Activated T-cell treated with anti-CD3 and anti-CD28 coated beads for 4 hours (primary cell): ENCODE measurements at regions not wholly inside any gene's neighbourhood (a gene's known extent, or its start where the extent isn't known, plus 50 kb on each side); places are given as distances from the start of the nearest gene placed in this dataset.
"Not testable (repeated sequence)": the region's sequence is repeated elsewhere in the genome, so short reads cannot be mapped to it uniquely, and the experiment has no call there.

Experiments used
- DNase-seq: peaks from one replicate; pipeline ENCODE4 v3.0.0-alpha.2; 2020

DNA sequence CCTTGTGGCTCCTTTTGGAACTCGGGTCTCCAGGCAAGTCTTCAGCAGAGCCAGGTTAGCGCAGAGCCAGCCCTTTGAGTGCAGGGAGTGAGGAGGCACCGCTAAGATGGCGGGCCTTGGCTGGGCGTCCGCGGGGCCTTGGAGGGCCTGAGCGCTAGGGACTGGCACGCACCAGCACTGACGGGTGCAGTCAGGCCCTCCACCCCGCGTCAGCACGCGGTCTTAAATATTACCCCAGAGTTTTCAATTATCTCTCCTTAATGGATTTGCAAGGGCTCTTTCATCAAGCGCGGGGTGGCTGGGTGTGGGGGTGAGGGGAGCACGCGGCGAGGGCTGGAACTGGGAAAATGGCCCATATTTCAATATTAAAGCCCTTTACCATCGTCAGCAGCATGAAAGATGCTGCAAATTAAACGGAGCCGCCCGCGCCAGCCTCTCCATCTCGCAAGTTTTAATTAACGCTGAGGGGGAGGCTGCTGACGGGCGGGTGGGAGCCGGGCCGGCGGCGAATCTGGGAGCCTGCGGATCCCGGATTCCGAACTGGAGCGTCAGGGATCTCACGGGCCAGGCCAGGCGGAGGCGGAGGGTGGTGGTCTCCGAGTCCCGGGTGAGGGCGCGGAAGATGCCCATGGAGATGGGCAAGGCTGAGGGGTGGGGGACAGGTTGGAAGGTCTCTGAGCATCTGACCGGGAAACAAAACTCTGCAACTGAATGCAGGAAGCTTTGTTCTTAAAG lies 1690.4 kb upstream of the DEFB115 start:
- not testable (repeated sequence) for DNase-seq

DNA sequence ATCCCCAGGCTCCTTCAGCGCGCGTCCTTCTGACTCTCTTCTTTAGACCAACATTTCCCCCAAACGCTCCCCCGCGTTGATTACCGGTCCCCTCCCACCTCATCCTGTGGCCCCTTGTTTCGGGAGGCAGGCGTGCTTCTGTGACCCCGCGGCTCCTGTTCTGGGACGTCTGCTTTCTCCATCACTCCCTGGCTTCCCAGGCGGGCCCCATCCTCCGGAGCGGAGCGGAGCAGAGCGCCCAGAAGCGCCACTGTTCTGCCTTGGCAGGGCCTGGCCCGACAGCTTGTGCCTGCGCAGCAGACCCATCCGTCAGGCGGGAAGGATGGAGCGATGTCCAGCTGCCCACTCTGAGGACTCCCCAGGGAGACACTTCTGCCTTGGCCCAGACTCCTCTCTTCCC lies 1689.8 kb upstream of the DEFB115 start:
- not testable (repeated sequence) for DNase-seq

DNA sequence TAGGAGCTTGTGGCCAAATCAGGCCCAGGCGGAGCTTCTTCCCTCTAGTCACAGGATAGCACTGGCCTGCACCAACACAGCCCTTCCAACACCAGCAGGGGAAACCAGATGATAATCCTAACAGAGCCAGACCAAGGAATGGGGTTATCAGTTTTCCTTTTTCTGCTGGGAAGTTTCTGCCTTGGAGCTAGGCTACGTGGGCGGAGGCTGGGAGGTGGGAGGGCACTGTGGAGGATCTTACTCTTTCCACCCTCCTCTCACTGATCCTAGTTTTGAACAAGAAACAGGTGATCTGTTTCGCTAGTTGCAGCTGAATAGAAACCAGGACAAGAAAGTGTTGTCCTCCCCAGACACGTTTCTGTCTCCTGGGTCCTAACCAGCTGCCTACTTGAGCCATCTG lies 1687.3 kb upstream of the DEFB115 start:
- not testable (repeated sequence) for DNase-seq

DNA sequence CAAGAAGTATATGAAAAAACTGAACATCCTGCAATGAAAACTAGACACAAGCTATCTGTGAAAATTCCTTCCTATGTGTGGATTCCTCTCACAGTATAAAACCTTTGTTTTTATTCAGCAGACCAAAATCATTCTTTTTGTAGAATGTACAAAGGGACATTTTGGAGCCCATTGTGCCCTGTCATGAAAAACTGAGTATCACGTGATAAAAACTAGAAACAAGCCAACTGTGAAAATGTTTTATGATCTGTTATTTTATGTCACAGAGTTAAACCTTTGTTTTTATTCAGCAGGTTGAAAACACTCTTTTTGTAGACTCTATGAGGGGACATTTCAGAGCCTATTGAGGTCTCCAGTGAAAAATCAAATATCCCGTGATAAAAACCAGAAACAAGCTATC lies 1667.9 kb upstream of the DEFB115 start:
- DNase-seq = not testable (repeated sequence)

DNA sequence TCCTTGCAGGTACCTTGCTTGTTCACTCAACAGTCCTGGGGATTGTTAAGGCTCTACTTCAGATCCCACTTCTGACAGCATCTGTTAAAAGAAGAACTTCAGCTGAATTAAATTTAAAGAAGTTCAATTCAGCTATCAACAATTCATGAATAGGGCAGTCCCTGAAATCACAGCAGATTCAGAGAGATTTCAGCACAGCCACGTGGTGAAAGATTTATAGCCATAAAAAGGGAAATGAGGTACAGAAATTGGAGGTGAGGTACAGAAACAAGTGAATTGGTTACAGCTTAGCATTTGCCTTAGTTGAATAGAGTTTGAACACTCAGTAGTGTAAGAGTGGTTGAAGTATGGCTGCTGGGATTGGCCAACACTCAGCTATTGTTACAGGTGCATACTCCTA lies 1653.3 kb upstream of the DEFB115 start:
- not testable (repeated sequence) for DNase-seq

DNA sequence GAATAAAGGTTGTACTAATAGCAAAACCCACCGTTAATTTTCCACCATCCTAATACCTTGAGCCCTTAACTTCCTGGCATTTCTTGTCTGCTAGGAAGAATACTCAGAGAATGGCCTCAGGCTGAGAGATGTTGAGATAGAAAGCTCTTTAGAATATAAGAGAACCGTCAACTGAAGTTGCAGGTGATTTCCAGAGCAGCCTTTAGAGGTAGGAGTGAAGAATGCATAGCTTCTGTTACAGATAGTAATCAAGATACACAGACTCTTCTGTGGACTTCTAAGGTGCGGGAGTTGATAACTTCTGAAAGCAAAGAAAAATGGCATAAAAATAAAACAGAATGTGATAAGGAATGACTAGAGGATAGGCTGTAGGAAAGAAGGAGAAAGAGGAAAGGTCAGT lies 1651.3 kb upstream of the DEFB115 start:
- DNase-seq = not testable (repeated sequence)

DNA sequence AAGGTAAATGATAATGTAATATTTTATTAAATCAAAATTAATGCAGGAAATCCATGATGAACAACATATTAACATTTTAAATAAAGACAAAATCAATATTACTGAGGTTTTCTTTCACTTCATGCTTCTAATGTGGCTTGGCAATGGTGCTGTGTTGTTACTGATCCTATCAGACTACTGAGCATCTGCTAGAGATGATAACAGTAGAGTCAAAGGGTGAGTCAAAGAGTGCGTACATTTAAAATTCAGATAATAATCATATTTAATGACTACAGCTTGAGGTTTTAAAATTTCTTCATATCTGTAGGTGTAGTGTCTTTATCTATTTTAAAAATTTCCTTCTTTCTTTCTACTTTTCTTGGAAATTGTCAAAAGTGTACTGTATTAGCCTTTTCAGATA lies 1628.1 kb upstream of the DEFB115 start:
- not testable (repeated sequence) for DNase-seq
